Smooth muscle cell (in vitro differentiated cells): ENCODE measurements at regions not wholly inside any gene's neighbourhood (a gene's known extent, or its start where the extent isn't known, plus 50 kb on each side); places are given as distances from the start of the nearest gene placed in this dataset.

Source experiments
- DNase-seq: peaks from one replicate; lab custom pipeline; 2025; ENCODE audit not compliant: unreplicated experiment; lab: John Stamatoyannopoulos, UW
- H2AFZ ChIP-seq: fragments of 200-600 bp; sonication (generic); 2 replicates; pipeline ENCODE4 v1.6.0; 2016; ENCODE audit warnings: antibody characterized with exemption, low read depth, mild to moderate bottlenecking
- H3F3A ChIP-seq: fragments of 200-600 bp; sonication (generic); 2 replicates; pipeline ENCODE4 v1.6.0; 2017; ENCODE audit warnings: antibody characterized with exemption, low read depth
- H3K27ac ChIP-seq: fragments of 200-600 bp; sonication (generic); 2 replicates; pipeline ENCODE4 v1.5.1; 2016; ENCODE audit warnings: low read depth, mild to moderate bottlenecking
- H3K27me3 ChIP-seq: fragments of 200-600 bp; sonication (generic); 2 replicates; pipeline ENCODE4 v1.6.1; 2016; ENCODE audit warnings: low read depth, mild to moderate bottlenecking
- H3K36me3 ChIP-seq: fragments of 200-600 bp; sonication (generic); 2 replicates; pipeline ENCODE4 v1.5.1; 2016; ENCODE audit warnings: low read depth
- H3K4me1 ChIP-seq: fragments of 200-600 bp; sonication (generic); 2 replicates; pipeline ENCODE4 v1.5.1; 2016; ENCODE audit warnings: low read depth
- H3K4me2 ChIP-seq: fragments of 200-600 bp; sonication (generic); 2 replicates; pipeline ENCODE4 v1.6.0; 2016; ENCODE audit warnings: mild to moderate bottlenecking
- H3K4me3 ChIP-seq: fragments of 200-600 bp; sonication (generic); 2 replicates; pipeline ENCODE4 v1.5.1; 2016; ENCODE audit warnings: mild to moderate bottlenecking
- H3K79me2 ChIP-seq: fragments of 200-600 bp; sonication (generic); 2 replicates; pipeline ENCODE4 v1.6.0; 2016; ENCODE audit warnings: low read depth, mild to moderate bottlenecking
- H3K9ac ChIP-seq: fragments of 200-600 bp; sonication (generic); 2 replicates; pipeline ENCODE4 v1.6.0; 2016; ENCODE audit warnings: low read depth
- H3K9me3 ChIP-seq: fragments of 200-600 bp; sonication (generic); replicated peaks from 2 replicates; pipeline ENCODE4 v1.5.1; 2016; ENCODE audit warnings: low read depth
- H4K20me1 ChIP-seq: fragments of 200-600 bp; sonication (generic); 2 replicates; pipeline ENCODE4 v1.6.0; 2016; ENCODE audit warnings: low read depth
- CTCF ChIP-seq: fragments of 200-600 bp; sonication (generic); IDR thresholded peaks from 2 replicates; pipeline ENCODE4 v1.5.1; 2017; ENCODE audit warnings: borderline replicate concordance, mild to moderate bottlenecking, antibody characterized with exemption; ENCODE audit not compliant: insufficient read depth, poor library complexity, severe bottlenecking
- WGBS: methylation state at CpG from one replicate; pipeline ENCODE4 v1.1.7; 2016; ENCODE audit warnings: low lambda C conversion rate; 5-methylcytosine and 5-hydroxymethylcytosine counted together

- Histone ChIP-seq H3K4me2 (no peak overlapping the region), H3F3A (no peaks in the 10 kb centered on the region), H3K9ac (no peak overlapping the region), H3K4me1 (no peaks in the 10 kb centered on the region), H3K27me3 (no peaks in the 10 kb centered on the region), H4K20me1 (no peaks in the 10 kb centered on the region), H2AFZ (no peak overlapping the region), H3K27ac (no peak overlapping the region), H3K79me2 (no peaks in the 10 kb centered on the region), H3K9me3 (no peaks in the 10 kb centered on the region), H3K36me3 (no peaks in the 10 kb centered on the region), H3K4me3 (no peak overlapping the region)
- no peak for DNase-seq
- WGBS, result 56% methylated on average over 3 of the region's 3 CpGs
- TF ChIP-seq CTCF, result no peak
Observed at GRCh38 chrX:43493756-43494155, 162.3 kb upstream of the MAOA start.

- Histone ChIP-seq H3K79me2 (no peaks in the 10 kb centered on the region), H3K4me2 (no peak overlapping the region), H3K9me3 (no peaks in the 10 kb centered on the region), H3K4me3 (no peak overlapping the region), H2AFZ (peak overlapping the region; percentile 70), H3K27ac (peak overlapping the region; percentile 54), H3K4me1 (peaks cover 26% of the 10 kb centered on the region), H3F3A (no peaks in the 10 kb centered on the region), H3K27me3 (no peaks in the 10 kb centered on the region), H4K20me1 (no peaks in the 10 kb centered on the region), H3K36me3 (no peaks in the 10 kb centered on the region), H3K9ac (no peak overlapping the region)
- no peak for DNase-seq
- TF ChIP-seq CTCF, result no peak
- 47% methylated on average over 1 of the region's 1 CpG for WGBS
Observed at GRCh38 chrX:43500246-43500645, 155.9 kb upstream of the MAOA start.

GRCh38 chrX:43500996-43501694, 155.0 kb upstream of the MAOA start:
- H3K4me2 ChIP-seq, result peak overlapping the region; percentile 56
- WGBS, result 34% methylated on average over 2 of the region's 2 CpGs

More at GRCh38 chrX:43500996-43501694, 155.0 kb upstream of the MAOA start:
- H3K27ac ChIP-seq, result peak overlapping the region; percentile 54
- no peak for TF ChIP-seq CTCF
- no peak for DNase-seq
- no peaks in the 10 kb centered on the region for H3K79me2 ChIP-seq
- H3K4me3 ChIP-seq, result no peak overlapping the region
- H3K9ac ChIP-seq, result no peak overlapping the region
- H3K36me3 ChIP-seq, result no peaks in the 10 kb centered on the region
- no peaks in the 10 kb centered on the region for H3K9me3 ChIP-seq
- peak overlapping the region; percentile 45 for H2AFZ ChIP-seq
- H4K20me1 ChIP-seq, result no peaks in the 10 kb centered on the region
- no peaks in the 10 kb centered on the region for H3F3A ChIP-seq
- H3K4me1 ChIP-seq, result peaks cover 26% of the 10 kb centered on the region
- H3K27me3 ChIP-seq, result no peaks in the 10 kb centered on the region
